Fibroblast of lung (primary cell): ENCODE measurements at regions not wholly inside any gene's neighbourhood (a gene's known extent, or its start where the extent isn't known, plus 50 kb on each side); places are given as distances from the start of the nearest gene placed in this dataset.

Experiments used
- DNase-seq, 2 donors: peaks; one replicate each; pipeline versions ENCODE4 v3.0.0 to v3.0.0-alpha.2; 2010; ENCODE audit warnings: low read depth in 2 of 2
- H2AFZ ChIP-seq: 2 replicates; pipeline ENCODE4 v1.5.1; 2012; ENCODE audit warnings: low read length, control low read depth, inconsistent platforms
- H3K27ac ChIP-seq: 2 replicates; pipeline ENCODE4 v1.5.1; 2011; ENCODE audit warnings: low read length, control low read depth; ENCODE audit not compliant: insufficient read depth
- H3K27me3 ChIP-seq: 2 replicates; pipeline ENCODE4 v1.5.1; 2011; ENCODE audit warnings: mild to moderate bottlenecking, low read length; ENCODE audit not compliant: control insufficient read depth, insufficient read depth
- H3K36me3 ChIP-seq: 2 replicates; pipeline ENCODE4 v1.5.1; 2011; ENCODE audit warnings: low read length; ENCODE audit not compliant: control insufficient read depth, insufficient read depth
- H3K4me1 ChIP-seq: 2 replicates; pipeline ENCODE4 v1.5.1; 2011; ENCODE audit warnings: low read length; ENCODE audit not compliant: control insufficient read depth, insufficient read depth; ENCODE audit errors: extremely low read depth
- H3K4me2 ChIP-seq: 2 replicates; pipeline ENCODE4 v1.5.1; 2011; ENCODE audit warnings: low read length, control low read depth; ENCODE audit not compliant: insufficient read depth; ENCODE audit errors: extremely low read depth
- H3K4me3 ChIP-seq, 4 experiments: fragments of 200-600 bp in 1 of 4; sonication (generic) in 1 of 4; replicated peaks in 1 of 4; 2 replicates each; pipeline ENCODE4 v1.5.1; 2011 to 2016; ENCODE audit warnings: low read length in 4 of 4, low read depth in 3 of 4, mild to moderate bottlenecking in 3 of 4, control low read depth in 2 of 4, inconsistent platforms in 1 of 4, mixed read lengths in 1 of 4; ENCODE audit not compliant: insufficient read depth in 1 of 4; ENCODE audit errors: control extremely low read depth in 1 of 4
- H3K79me2 ChIP-seq: 2 replicates; pipeline ENCODE4 v1.5.1; 2012; ENCODE audit warnings: mild to moderate bottlenecking, low read length, inconsistent platforms; ENCODE audit not compliant: control insufficient read depth, insufficient read depth
- H3K9ac ChIP-seq: 2 replicates; pipeline ENCODE4 v1.5.1; 2011; ENCODE audit warnings: mild to moderate bottlenecking, low read length, control low read depth; ENCODE audit not compliant: insufficient read depth
- H3K9me3 ChIP-seq: 2 replicates; pipeline ENCODE4 v1.5.1; 2012; ENCODE audit warnings: low read depth, low read length; ENCODE audit not compliant: control insufficient read depth, insufficient read depth
- H4K20me1 ChIP-seq: 2 replicates; pipeline ENCODE4 v1.5.1; 2011; ENCODE audit warnings: low read length; ENCODE audit not compliant: control insufficient read depth, insufficient read depth; ENCODE audit errors: extremely low read depth
- CTCF ChIP-seq, 2 donors: IDR thresholded peaks in 1 of 2; conservative IDR thresholded peaks in 1 of 2; 1 replicate in 1 of 2; 2 replicates in 1 of 2; pipeline ENCODE4 v1.5.1; 2011 to 2012; ENCODE audit warnings: low read length in 2 of 2, control low read depth in 1 of 2, inconsistent platforms in 1 of 2, low read depth in 1 of 2, mild to moderate bottlenecking in 1 of 2
- EZH2 ChIP-seq: IDR thresholded peaks from 2 replicates; pipeline ENCODE4 v1.5.1; 2012; ENCODE audit warnings: low read length, control low read depth, mild to moderate bottlenecking; ENCODE audit errors: missing control alignments

DNA sequence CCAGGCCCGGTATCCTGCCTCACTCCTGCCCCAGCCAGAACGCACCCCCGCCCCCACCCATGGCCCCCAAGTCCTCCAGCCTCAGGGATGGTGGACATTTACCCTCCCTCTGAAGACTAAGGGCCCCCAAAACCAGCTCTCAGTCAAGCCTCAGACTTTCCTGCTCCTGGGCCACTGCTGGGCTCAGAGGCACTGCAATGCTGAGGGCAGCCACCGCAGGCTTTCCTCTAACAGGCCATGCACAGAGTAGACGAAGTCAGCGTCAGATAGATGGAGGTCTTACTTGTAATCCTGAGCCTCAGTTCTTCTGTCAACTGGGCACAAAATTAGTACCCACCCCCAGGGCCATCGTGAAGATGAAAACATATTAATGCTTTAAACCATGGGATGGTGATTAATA is 92.6 kb downstream of the TTC32 start:
- Histone ChIP-seq H3K9ac (no peak overlapping the region), H3K27me3 (no peaks in the 10 kb centered on the region), H3K9me3 (no peaks in the 10 kb centered on the region), H3K36me3 (no peaks in the 10 kb centered on the region), H2AFZ (no peak overlapping the region), H3K4me1 (no peaks in the 10 kb centered on the region), H3K4me2 (no peak overlapping the region), H3K79me2 (no peaks in the 10 kb centered on the region), H4K20me1 (no peaks in the 10 kb centered on the region), H3K4me3 (no peak overlapping the region), H3K27ac (no peak overlapping the region)
- TF ChIP-seq EZH2: no peak
- TF ChIP-seq CTCF (conservative IDR thresholded peaks at IDR 0.05 in 1 of 2, IDR thresholded peaks at IDR 0.05 in 1 of 2; ENCODE audit: low read depth in 1 of 2, low read length in 2 of 2): no peak
- no peak for DNase-seq

DNA sequence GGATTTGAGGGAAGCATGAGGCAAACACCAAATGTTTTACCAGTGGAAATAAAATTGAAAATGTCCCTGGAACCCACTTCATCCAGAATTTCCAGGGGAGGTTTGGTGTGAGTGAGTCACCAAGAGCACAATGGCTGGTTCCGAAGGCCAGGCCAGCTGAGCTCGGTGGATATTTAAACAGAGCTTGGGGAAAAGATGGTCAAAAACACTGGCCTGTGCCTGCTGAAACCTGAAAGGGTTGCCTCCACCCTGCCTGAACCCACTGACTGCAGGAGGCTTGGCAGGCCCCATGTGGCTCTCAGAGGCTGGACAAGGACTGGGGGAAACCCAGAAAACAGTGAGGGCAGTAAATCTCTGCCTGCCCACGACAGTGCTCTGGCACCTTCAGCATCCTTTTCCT is 93.9 kb downstream of the TTC32 start:
- no peaks in the 10 kb centered on the region for H3K79me2 ChIP-seq
- no peaks in the 10 kb centered on the region for H3K27me3 ChIP-seq
- no peaks in the 10 kb centered on the region for H3K9me3 ChIP-seq
- TF ChIP-seq EZH2: no peak
- TF ChIP-seq CTCF (conservative IDR thresholded peaks at IDR 0.05 in 1 of 2, IDR thresholded peaks at IDR 0.05 in 1 of 2; ENCODE audit: low read depth in 1 of 2, low read length in 2 of 2): no peak
- H3K36me3 ChIP-seq: no peaks in the 10 kb centered on the region
- no peak overlapping the region for H3K4me2 ChIP-seq
- H3K4me1 ChIP-seq: no peaks in the 10 kb centered on the region
- H3K27ac ChIP-seq: no peak overlapping the region
- H2AFZ ChIP-seq: no peak overlapping the region
- DNase-seq: no peak
- H3K9ac ChIP-seq: no peak overlapping the region
- no peak overlapping the region for H3K4me3 ChIP-seq
- no peaks in the 10 kb centered on the region for H4K20me1 ChIP-seq

DNA sequence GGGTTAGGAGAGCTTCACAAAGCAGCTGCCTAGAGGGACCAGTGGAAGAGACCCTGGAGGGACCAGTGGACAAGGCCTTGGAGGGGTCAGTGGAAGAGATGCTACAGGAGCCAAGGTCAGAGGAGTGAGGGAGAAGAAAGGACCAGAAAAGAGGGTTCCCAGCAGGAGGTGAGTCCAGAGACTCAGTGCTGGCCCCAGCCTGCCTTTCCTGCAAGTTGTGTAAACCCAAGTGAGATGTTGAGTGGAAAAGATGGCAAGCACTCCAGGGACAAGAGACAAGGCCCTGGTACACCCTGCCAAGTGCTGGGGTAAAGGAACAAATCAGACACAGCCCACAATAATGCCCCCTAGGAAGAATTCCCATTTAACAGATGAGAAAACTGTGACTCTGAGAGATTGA is 94.4 kb downstream of the TTC32 start:
- Histone ChIP-seq H3K27me3 (no peaks in the 10 kb centered on the region), H3K79me2 (no peaks in the 10 kb centered on the region), H2AFZ (no peak overlapping the region), H3K4me3 (no peak overlapping the region), H3K9ac (no peak overlapping the region), H3K9me3 (no peaks in the 10 kb centered on the region), H3K27ac (no peak overlapping the region), H4K20me1 (no peaks in the 10 kb centered on the region), H3K4me1 (peaks cover under 1% of the 10 kb centered on the region), H3K36me3 (no peaks in the 10 kb centered on the region), H3K4me2 (no peak overlapping the region)
- no peak for DNase-seq
- TF ChIP-seq CTCF (conservative IDR thresholded peaks at IDR 0.05 in 1 of 2, IDR thresholded peaks at IDR 0.05 in 1 of 2; ENCODE audit: low read depth in 1 of 2, low read length in 2 of 2): no peak
- TF ChIP-seq EZH2: no peak
